ENCODE measurements at regions not wholly inside any gene's neighbourhood (a gene's known extent, or its start where the extent isn't known, plus 50 kb on each side); places are given as distances from the start of the nearest gene placed in this dataset.

DNA sequence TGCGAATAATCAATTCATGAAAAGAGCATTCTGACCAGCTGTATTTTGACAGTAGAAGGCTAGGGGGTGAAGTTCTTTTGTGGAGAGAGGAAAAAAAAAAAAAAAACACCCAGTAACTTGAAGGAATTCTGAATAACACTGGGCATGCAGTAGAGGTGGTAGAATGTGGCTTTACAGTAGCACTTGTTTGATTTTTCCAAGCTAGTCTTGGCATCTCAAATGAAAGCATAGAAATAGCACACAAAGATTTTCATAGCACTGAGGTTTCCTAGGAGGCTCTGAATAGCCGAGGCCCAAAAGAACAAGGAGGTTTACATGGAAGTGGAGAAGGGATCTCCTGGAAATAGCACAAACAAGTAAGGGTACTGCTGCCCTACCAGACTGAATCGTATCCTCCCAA lies 470.2 kb upstream of the CDH20 start:
- no peak overlapping the region for H4K5ac ChIP-seq (ENCODE audit: insufficient read length, low read depth, low read length)
- no peaks in the 10 kb centered on the region for H3K79me1 ChIP-seq (ENCODE audit: low read depth, low read length)
- no peak overlapping the region for H3K18ac ChIP-seq (ENCODE audit: extremely low read depth, low read length)
- ChIA-PET CTCF (ENCODE audit: partially characterized antibody) (interaction anchor here (0.6 kb wide), 1 partner anchor 1264 kb away, joined by 3 read pairs; no protein-coding TSS in a partner anchor), POLR2A (ENCODE audit: partially characterized antibody) (no interaction called here)
- H3K27ac ChIP-seq (ENCODE audit: low read depth, low read length) = no peak overlapping the region
- H3K14ac ChIP-seq (ENCODE audit: insufficient read length) = no peak overlapping the region
- no peak overlapping the region for H2BK20ac ChIP-seq (ENCODE audit: low read length)
- DNase-seq (ENCODE audit: low read depth in 1 of 2, low spot score in 2 of 2) = no peak
- H3K56ac ChIP-seq (replicated peaks; ENCODE audit: insufficient read length, low read depth, low read length) = no peak overlapping the region
- H2AK5ac ChIP-seq (ENCODE audit: low read depth, low read length) = no peak overlapping the region
- no peak overlapping the region for H3K9ac ChIP-seq (replicated peaks in 1 of 4; ENCODE audit: extremely low read depth in 1 of 4, low read depth in 3 of 4, low read length in 3 of 4)
- H2BK15ac ChIP-seq (ENCODE audit: low read length) = no peak overlapping the region
- 91% methylated on average over 3 of the region's 3 CpGs; no CpG with 5 or more reads in 1 of the 2 experiments for WGBS, 2 experiments (ENCODE audit: extremely low coverage in 1 of 2, insufficient coverage in 1 of 2, insufficient read length in 1 of 2, insufficient replicate concordance in 2 of 2, low coverage in 1 of 2, low lambda C conversion rate in 2 of 2, missing lambda C conversion rate in 1 of 2)
- no peak overlapping the region for H2BK12ac ChIP-seq (ENCODE audit: low read depth, low read length)
- no peak overlapping the region for H3K4me3 ChIP-seq (ENCODE audit: extremely low read depth in 1 of 4, insufficient read depth in 2 of 4, low read depth in 3 of 4, low read length in 4 of 4)
- H3K36me3 ChIP-seq (ENCODE audit: control insufficient read depth in 2 of 4, insufficient read depth in 4 of 4, low read length in 3 of 4) = no peaks in the 10 kb centered on the region
- no peaks in the 10 kb centered on the region for H3K23me2 ChIP-seq (ENCODE audit: low read depth, low read length)
- H3K27me3 ChIP-seq (replicated peaks in 1 of 4; ENCODE audit: control insufficient read depth in 3 of 4, extremely low read depth in 1 of 4, insufficient read depth in 3 of 4, low read length in 3 of 4) = no peaks in the 10 kb centered on the region
- no peaks in the 10 kb centered on the region for H4K20me1 ChIP-seq (replicated peaks in 1 of 2; ENCODE audit: control insufficient read depth in 1 of 2, insufficient read depth in 2 of 2, low read length in 2 of 2)
- H2BK5ac ChIP-seq (ENCODE audit: low read depth, low read length) = no peak overlapping the region
- H2BK120ac ChIP-seq (replicated peaks; ENCODE audit: low read depth, low read length) = no peak overlapping the region
- H3K4me1 ChIP-seq (replicated peaks in 1 of 4; ENCODE audit: control insufficient read depth in 3 of 4, insufficient read depth in 4 of 4, low read length in 3 of 4) = no peaks in the 10 kb centered on the region; a peak in 1 of 7 replicates
- H3K23ac ChIP-seq (ENCODE audit: insufficient read length) = no peak overlapping the region
- no peaks in the 10 kb centered on the region for H3K9me3 ChIP-seq (ENCODE audit: insufficient read depth in 2 of 2, low read depth in 1 of 2, low read length in 1 of 2)
- H3K4me2 ChIP-seq (ENCODE audit: insufficient read depth in 1 of 2, low read depth in 2 of 2, low read length in 2 of 2) = no peak overlapping the region
- no peak overlapping the region for H4K91ac ChIP-seq (replicated peaks; ENCODE audit: insufficient read length, low read length)
- 0 out of 2 replicates have a peak overlapping the region, but pooled peaks have one; percentile 85 for H2AFZ ChIP-seq (ENCODE audit: low read length)
- no peaks in the 10 kb centered on the region for H3K79me2 ChIP-seq (ENCODE audit: control insufficient read depth in 1 of 2, insufficient read depth in 2 of 2, low read length in 2 of 2)
- no peak for FAIRE-seq
- H3K4ac ChIP-seq (replicated peaks; ENCODE audit: insufficient read length, low read depth, low read length) = no peak overlapping the region
- H4K8ac ChIP-seq (ENCODE audit: extremely low read depth, insufficient read depth, low read length) = no peak overlapping the region
- TF ChIP-seq BACH1 (IDR thresholded peaks at IDR 0.05; ENCODE audit: low read length) (no peak), YY1 (IDR thresholded peaks at IDR 0.05; ENCODE audit: low read depth, low read length) (no peak), TBP (IDR thresholded peaks at IDR 0.05; ENCODE audit: low read depth, low read length) (no peak), MAFK (IDR thresholded peaks at IDR 0.05; ENCODE audit: low read depth, low read length) (no peak), SIRT6 (IDR thresholded peaks at IDR 0.05; ENCODE audit: low read length) (no peak), GTF2F1 (IDR thresholded peaks at IDR 0.05; ENCODE audit: borderline replicate concordance, low read depth, low read length) (no peak), TAF7 (optimal IDR thresholded peaks at IDR 0.05; ENCODE audit: borderline replicate concordance, low read depth, low read length) (no peak), POU5F1 (IDR thresholded peaks at IDR 0.05; ENCODE audit: low read depth, low read length) (no peak), BRCA1 (IDR thresholded peaks at IDR 0.05; ENCODE audit: low read depth, low read length) (no peak), NANOG (IDR thresholded peaks at IDR 0.05; ENCODE audit: insufficient read depth, low read depth, low read length, poor library complexity, severe bottlenecking) (no peak), RAD21 (IDR thresholded peaks at IDR 0.05 in 1 of 2, conservative IDR thresholded peaks at IDR 0.05 in 1 of 2; ENCODE audit: low read depth in 2 of 2, low read length in 2 of 2) (no peak), SRF (IDR thresholded peaks at IDR 0.05; ENCODE audit: low read depth, low read length) (no peak), CBX8 (IDR thresholded peaks at IDR 0.05; ENCODE audit: borderline replicate concordance, low read depth, low read length) (no peak), RFX5 (IDR thresholded peaks at IDR 0.05; ENCODE audit: borderline replicate concordance, low read depth, low read length) (no peak), KDM4A (IDR thresholded peaks at IDR 0.05; ENCODE audit: low read depth, low read length, severe bottlenecking) (no peak)

Data from H1 (cell line).